NOMO-1 (cell line): ENCODE measurements at regions not wholly inside any gene's neighbourhood (a gene's known extent, or its start where the extent isn't known, plus 50 kb on each side); places are given as distances from the start of the nearest gene placed in this dataset.
"Not testable (repeated sequence)": the region's sequence is repeated elsewhere in the genome, so short reads cannot be mapped to it uniquely, and the experiment has no call there.

Source experiments
- DNase-seq, 2 experiments: peaks; one replicate each; lab custom pipeline; 2025; ENCODE audit not compliant: unreplicated experiment in 2 of 2; lab: John Stamatoyannopoulos, UW

DNA sequence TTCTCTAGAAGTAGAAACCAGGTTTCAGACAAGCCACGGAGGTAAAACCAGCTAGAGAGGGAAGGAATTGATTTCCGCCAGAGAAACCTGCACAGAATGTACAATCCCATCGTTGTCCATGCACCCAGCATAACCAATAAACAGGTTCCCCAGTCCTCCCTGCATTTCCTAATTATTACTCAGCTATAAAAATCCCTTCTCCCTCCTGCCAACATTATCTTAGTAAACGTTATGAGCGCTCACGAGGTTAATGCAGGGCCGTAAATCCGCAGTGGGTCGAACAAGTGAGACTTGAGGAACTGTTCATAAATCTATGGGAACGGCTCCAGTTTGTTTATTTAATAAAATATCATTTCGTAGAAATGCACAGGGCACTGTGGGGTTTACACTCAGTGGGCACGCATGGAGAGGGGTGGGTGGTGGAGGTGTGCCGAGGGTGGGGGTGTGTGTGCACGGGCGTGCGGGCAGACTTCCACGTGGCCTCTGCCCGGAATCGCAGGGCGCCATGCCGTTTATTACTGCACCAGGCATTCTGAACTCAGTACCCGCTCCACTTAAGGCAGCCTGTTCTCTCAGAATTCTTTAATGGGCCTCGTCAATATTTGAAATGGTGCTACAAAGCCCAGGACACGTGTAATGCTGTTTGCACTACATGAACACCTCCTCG, 257.3 kb downstream of the MIAT start:
- DNase-seq = no peak

GRCh38 chr22:26916236-26916635, 258.8 kb downstream of the MIAT start:
- DNase-seq = no peak

GRCh38 chr22:26918226-26918625, 260.8 kb downstream of the MIAT start:
- no peak for DNase-seq

- no peak for DNase-seq
Measured at GRCh38 chr22:26921726-26922125, 264.3 kb downstream of the MIAT start.

DNA sequence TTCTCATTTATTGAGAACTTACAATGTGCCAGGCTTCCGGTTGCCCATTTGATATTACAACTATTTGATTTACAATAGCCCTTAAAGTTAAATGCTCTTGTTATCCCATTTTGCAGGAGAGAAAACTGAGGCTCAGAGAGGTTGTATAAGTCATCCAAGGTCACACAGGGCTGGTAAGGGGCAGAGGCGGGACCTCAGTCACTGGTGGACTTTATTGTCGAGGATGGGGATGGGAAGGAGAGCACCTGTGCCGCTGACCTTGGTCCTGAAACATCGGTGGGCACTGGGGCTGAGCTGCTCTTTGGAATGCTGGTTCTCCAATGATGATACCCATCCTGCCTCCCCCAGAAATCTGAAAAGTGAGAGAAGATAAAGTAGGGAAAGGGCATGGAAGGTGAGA, 265.4 kb downstream of the MIAT start:
- DNase-seq = no peak

DNA sequence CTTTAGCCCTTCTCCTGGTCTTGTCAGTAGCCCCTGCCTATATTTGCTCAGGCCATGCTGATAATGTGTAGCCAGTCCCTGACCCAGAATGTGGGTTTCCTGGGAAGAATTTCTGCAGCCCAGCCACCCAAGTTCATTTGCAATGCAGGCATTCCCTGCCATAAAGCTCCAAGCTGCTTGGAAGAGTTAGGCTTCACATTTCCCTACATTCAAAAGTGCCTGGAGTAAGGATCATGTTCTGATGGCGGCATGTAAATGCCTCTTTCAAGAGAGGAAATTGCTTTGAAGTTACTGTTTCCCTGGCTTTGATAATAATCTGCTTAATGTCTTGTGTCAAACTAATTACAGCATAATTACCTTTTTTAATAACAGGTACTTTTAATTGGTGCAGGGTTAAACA, 266.1 kb downstream of the MIAT start:
- DNase-seq = no peak

DNA sequence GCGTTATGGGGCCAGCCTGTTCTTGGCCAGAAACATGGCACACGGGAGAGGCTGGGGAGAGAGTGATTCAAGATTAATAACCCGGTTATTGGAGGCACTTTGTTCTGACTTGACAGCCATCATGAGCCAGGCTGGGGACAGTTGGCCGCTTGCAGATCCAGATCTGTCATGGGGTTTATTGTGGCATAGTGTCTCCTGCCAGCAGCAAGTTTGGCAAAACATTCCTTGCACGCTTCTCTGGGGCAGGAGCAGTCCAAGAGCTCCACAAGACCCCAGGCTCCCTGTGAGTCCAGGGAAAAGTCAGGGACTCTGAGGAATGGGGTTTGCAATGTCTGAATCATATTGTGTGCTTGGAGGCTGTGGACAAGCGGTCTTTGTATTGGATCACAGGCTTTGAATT, 270.4 kb downstream of the MIAT start:
- DNase-seq = no peak

DNA sequence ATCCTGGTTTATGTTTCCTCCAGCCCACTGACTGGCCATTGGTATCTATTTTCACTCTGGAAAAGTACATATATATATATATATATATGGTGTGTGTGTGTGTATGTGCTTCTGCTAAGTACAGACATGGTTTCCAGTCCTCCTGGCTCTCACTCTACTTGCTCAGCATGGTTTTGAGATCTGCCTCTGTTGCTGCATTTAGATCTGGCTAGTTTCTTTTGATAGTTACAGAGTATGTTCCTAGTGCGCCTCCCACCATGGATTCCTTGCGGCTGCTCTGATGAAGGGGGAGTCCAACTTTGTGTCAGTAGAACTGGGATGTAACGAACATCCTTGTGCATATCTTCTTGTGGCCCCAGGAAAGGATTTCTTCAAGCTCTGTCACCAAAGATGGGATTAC, 274.1 kb downstream of the MIAT start:
- DNase-seq = no peak

DNA sequence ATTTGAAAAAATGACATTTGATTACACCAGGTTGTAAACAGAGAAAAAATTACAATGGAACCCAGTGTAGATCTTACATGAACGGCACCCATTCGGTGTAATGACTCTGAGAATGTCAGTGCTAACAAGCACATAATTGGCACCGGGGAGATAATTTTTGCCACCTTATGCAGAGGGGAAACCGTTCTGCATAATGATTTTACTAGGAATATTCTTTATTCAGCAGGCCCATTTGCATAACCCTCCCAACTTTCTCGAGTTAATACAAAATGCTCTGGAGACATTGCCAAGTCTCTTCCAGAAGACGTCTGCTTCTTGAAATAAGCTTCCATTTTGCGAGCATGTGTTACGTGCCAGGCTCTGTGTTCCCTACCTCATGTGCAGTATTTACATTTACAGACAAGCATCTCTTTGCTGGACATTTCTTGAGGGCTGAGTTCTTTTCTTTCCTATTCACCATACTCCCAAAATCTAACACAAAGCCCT, 275.8 kb downstream of the MIAT start:
- DNase-seq = no peak

DNA sequence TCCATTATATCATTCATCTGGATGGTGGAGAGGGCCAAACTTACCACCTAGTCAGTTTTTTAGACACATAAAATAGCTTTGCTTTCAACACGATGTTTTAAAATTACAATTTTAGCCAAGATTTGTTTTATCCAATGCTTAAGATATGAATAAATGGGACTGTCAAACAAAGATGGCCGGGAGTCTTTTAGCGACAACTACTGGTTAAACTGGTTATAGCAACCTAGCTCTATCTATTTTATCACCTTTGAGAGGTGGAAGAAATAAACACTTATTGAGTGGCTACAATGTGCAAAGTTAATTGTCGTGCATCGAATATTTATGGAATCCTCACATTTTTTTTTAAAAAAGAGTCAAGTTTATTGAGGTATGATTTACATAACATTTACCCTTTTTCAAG, 279.8 kb downstream of the MIAT start:
- DNase-seq = no peak

- peak in 1 of 2 experiments; percentile 1 for DNase-seq
Measured at GRCh38 chr22:26939466-26939865, 282.1 kb downstream of the MIAT start.

DNA sequence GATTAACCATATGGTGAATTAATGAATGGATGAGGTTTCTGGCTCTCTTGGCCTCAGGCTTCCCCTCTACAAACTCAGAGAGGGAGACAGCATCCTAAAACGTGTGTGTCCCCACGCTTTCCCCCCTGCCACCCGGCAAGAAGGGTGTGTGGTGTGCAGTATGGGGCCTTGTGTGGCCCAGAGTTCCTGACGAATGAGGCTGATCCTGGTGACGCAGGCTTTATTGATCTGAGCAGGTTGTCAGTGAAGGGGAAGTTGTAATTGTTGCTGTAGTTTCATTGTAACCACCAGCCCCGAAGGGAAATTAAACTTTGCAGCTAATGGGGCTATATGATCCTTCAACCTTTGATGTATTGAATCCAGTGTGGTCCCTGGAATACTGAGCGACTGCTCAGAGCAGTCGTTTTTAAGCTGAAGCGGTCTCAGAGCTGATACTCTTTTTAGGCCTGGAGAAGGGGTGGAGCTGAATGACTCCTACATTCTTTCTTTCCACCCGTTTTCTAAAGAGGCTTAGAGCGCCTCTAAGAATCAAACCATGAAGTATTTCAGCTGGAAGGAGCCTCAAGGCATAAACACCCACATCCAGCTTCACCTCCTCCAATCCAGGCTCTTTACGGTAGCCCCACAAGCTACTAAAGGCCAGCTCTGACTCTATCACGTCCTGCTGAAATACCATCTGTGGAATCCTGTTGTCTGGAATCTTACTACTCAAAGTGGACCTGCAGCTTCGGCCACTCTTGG, 284.7 kb downstream of the MIAT start:
- DNase-seq = no peak

- no peak for DNase-seq
Measured at GRCh38 chr22:26942637-26942957, 285.2 kb downstream of the MIAT start.

- DNase-seq = no peak
Measured at GRCh38 chr22:26945565-26945964, 288.2 kb downstream of the MIAT start.

DNA sequence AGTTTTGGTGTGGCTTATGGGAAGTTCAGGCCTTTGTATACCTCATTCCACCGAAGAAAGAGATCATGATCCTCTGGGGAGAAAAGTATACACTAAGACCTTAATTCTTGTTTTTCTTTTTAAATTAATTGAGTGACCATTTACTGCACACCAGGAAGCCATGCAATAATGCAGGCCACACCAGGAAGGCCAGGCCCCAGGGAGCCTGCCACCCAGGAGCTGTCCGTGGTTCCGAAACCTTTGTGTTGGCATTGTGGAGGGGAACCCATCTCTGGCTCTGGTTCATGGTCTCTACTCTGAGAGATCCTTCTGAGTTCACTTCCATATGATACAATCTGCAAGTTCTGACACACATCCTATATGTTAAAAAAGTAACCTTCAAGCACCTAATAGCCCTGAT, 291.8 kb downstream of the MIAT start:
- DNase-seq = peak in 1 of 2 experiments; percentile 7

- not testable (repeated sequence) for DNase-seq
Measured at GRCh38 chr22:26951139-26951538, 293.8 kb downstream of the MIAT start.

- no peak for DNase-seq
Measured at GRCh38 chr22:26952004-26952403, 294.6 kb downstream of the MIAT start.

GRCh38 chr22:26952451-26953011, 295.1 kb downstream of the MIAT start:
- DNase-seq = no peak

GRCh38 chr22:26953012-26953883, 295.9 kb downstream of the MIAT start:
- DNase-seq = no peak

- no peak for DNase-seq
Measured at GRCh38 chr22:26956371-26956770, 299.0 kb downstream of the MIAT start.

- no peak for DNase-seq
Measured at GRCh38 chr22:26957176-26957575, 299.8 kb downstream of the MIAT start.
